ENCODE measurements at regions not wholly inside any gene's neighbourhood (a gene's known extent, or its start where the extent isn't known, plus 50 kb on each side); places are given as distances from the start of the nearest gene placed in this dataset.
"Not testable (repeated sequence)": the region's sequence is repeated elsewhere in the genome, so short reads cannot be mapped to it uniquely, and the experiment has no call there.

DNA sequence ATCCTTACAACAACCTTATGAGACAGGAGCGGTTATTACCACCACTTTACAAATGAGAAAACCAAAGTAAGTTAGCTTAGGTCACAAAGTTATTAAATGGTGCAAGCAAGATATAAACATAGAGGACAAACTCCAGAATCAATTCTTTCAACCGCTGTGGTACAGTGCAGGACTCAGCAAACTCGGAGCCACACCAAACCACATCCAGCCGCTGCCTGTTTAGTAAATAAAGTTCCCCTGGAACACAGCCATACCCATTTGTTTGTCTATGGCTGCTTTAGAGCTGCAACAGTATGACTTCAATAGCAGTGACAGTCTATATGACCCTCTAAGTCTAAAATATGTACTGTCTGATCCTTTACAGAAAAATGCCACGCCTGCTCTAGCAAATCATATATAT is 1567.2 kb upstream of the WWC1 start:
- DNase-seq, result no peak
- H3K36me3 ChIP-seq, result no peaks in the 10 kb centered on the region
- H3K27ac ChIP-seq, result no peak overlapping the region
- H3K27me3 ChIP-seq, result no peaks in the 10 kb centered on the region
- no peak overlapping the region for H3K4me3 ChIP-seq
- no peaks in the 10 kb centered on the region for H3K9me3 ChIP-seq (replicated peaks)
- no peaks in the 10 kb centered on the region for H3K4me1 ChIP-seq

GRCh38 chr5:166725593-166725992 is 1565.9 kb upstream of the WWC1 start:
- Histone ChIP-seq H3K4me3 (no peak overlapping the region), H3K9me3 (replicated peaks) (no peaks in the 10 kb centered on the region), H3K4me1 (no peaks in the 10 kb centered on the region), H3K36me3 (no peaks in the 10 kb centered on the region), H3K27ac (no peak overlapping the region), H3K27me3 (no peaks in the 10 kb centered on the region)
- no peak for DNase-seq

DNA sequence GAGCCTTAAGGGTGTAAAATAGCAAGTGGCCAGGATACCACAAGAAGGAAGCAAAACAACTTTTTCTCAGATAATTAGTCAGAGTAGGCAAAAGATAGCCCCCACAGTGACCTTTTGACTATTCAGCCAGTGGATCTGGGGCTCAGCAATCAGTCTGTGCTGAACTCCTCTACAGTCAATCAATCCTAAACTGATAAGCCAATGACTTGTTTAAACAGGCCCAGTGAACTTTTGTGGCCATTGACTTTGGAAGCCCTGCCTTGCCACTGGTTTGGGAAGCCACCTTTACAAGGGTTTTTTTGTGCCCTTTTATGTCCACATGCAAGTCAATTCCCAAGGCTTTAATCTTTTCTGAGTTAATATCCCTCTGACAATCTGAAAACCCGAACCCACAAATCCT is 1565.0 kb upstream of the WWC1 start:
- no peaks in the 10 kb centered on the region for H3K27me3 ChIP-seq
- H3K9me3 ChIP-seq (replicated peaks), result no peaks in the 10 kb centered on the region
- DNase-seq, result no peak

DNA sequence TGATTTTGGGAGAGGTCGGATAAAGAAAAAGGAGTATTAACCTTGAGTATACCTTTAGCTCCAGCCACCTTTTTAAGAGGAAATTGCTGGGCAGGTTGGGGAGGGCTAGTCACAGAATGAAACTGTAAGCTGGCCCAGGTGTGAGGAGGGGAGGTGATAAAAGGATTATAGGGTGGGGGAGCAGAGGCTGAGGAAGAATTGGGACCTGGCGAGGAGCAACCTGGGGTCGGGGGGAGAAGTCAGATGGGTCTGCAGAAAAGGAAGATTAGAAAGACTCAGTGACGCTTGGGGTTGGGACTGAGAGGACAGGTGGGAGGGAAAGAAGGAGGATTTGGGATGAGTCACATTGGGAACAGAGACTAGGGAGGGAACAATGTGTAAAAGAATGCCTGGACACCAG is 1548.5 kb upstream of the WWC1 start:
- not testable (repeated sequence) for H3K9me3 ChIP-seq (replicated peaks); DNase-seq; H3K27ac ChIP-seq; H3K36me3 ChIP-seq; H3K27me3 ChIP-seq; H3K4me1 ChIP-seq; H3K4me3 ChIP-seq

More for the DNA sequence above, 1565.0 kb upstream of the WWC1 start:
- no peaks in the 10 kb centered on the region for H3K36me3 ChIP-seq
- H3K27ac ChIP-seq, result no peak overlapping the region
- no peaks in the 10 kb centered on the region for H3K4me1 ChIP-seq
- no peak overlapping the region for H3K4me3 ChIP-seq

DNA sequence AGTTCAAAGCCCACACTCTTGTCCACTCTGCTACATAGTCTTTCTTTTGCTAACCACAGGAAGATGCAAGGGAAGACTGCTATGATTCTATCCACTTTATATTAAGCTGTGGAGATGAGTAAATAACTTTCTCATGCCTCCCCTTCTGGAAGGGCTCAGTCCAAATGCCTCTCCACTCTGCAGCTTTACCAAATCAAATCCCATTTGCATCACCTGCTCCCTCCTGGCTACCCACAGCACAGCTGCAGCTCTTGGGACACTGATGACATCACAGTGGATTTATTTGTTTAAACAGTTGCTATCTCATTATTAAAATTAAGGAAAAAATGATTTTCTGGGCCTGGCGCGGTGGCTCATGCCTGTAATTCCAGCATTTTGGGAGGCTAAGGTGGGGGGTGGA is 1544.9 kb upstream of the WWC1 start:
- Histone ChIP-seq H3K4me1 (no peaks in the 10 kb centered on the region), H3K27ac (no peak overlapping the region), H3K27me3 (no peaks in the 10 kb centered on the region), H3K4me3 (no peak overlapping the region), H3K36me3 (no peaks in the 10 kb centered on the region), H3K9me3 (replicated peaks) (no peaks in the 10 kb centered on the region)
- DNase-seq, result peak; percentile 56 to 64

GRCh38 chr5:166750376-166750775 is 1541.1 kb upstream of the WWC1 start:
- DNase-seq, result no peak
- Histone ChIP-seq H3K9me3 (replicated peaks) (no peaks in the 10 kb centered on the region), H3K27ac (no peak overlapping the region), H3K4me3 (no peak overlapping the region), H3K27me3 (no peaks in the 10 kb centered on the region), H3K36me3 (no peaks in the 10 kb centered on the region), H3K4me1 (no peaks in the 10 kb centered on the region)

GRCh38 chr5:166758151-166758550 is 1533.3 kb upstream of the WWC1 start:
- no peak for DNase-seq
- H3K27ac ChIP-seq, result no peak overlapping the region

GRCh38 chr5:166767858-166768257 is 1523.6 kb upstream of the WWC1 start:
- no peak overlapping the region for H3K4me3 ChIP-seq
- no peaks in the 10 kb centered on the region for H3K27me3 ChIP-seq
- no peaks in the 10 kb centered on the region for H3K9me3 ChIP-seq (replicated peaks)
- H3K4me1 ChIP-seq, result no peaks in the 10 kb centered on the region
- peak in 1 of 2 experiments; percentile 6 for DNase-seq
- no peaks in the 10 kb centered on the region for H3K36me3 ChIP-seq
- H3K27ac ChIP-seq, result no peak overlapping the region

More at GRCh38 chr5:166758151-166758550, 1533.3 kb upstream of the WWC1 start:
- H3K27me3 ChIP-seq, result no peaks in the 10 kb centered on the region
- H3K36me3 ChIP-seq, result no peaks in the 10 kb centered on the region
- H3K4me3 ChIP-seq, result no peak overlapping the region
- H3K4me1 ChIP-seq, result no peaks in the 10 kb centered on the region
- no peaks in the 10 kb centered on the region for H3K9me3 ChIP-seq (replicated peaks)

DNA sequence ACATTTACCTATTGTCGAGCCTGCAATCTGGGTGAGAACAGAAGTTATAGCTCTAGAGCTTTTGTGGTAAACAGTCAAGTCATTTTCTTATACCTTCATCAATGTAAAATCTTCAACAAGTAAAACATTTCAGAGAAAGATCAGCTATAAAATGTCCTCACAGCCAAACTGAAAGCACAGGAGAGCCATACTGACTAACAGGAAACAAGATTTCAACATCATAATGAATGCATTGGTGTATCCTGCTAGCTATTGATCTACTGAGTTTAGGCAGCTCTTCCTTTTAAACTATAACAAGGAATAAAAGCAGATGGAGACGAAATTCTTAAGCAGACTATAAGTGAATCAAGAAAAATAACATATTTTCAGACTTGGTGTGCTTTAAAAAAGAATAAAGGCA is 1522.9 kb upstream of the WWC1 start:
- H3K4me3 ChIP-seq, result no peak overlapping the region
- DNase-seq, result no peak

DNA sequence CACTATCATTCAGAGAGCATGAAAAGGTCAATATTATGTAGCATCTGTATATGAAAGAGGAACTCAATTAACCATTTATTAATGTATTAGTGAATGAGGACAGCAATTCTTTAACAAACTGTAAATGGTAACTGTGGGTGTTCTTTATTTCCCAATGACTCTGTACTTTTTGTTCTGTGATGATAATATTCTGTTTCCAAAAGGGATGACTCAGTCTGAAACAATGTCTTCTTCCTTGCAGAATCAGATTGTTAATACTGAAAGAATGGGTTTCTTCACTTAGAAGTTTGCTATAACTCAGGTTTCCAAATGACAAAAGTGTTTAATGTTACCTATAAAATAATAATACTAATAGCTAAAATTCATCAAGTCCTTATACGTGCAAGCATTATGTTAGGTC is 1518.7 kb upstream of the WWC1 start:
- Histone ChIP-seq H3K4me1 (no peaks in the 10 kb centered on the region), H3K4me3 (no peak overlapping the region), H3K27me3 (no peaks in the 10 kb centered on the region), H3K27ac (no peak overlapping the region), H3K9me3 (replicated peaks) (no peaks in the 10 kb centered on the region), H3K36me3 (no peaks in the 10 kb centered on the region)
- DNase-seq, result no peak

More for the DNA sequence above, 1522.9 kb upstream of the WWC1 start:
- H3K9me3 ChIP-seq (replicated peaks), result no peaks in the 10 kb centered on the region
- no peaks in the 10 kb centered on the region for H3K27me3 ChIP-seq
- no peaks in the 10 kb centered on the region for H3K36me3 ChIP-seq
- no peak overlapping the region for H3K27ac ChIP-seq
- H3K4me1 ChIP-seq, result no peaks in the 10 kb centered on the region

DNA sequence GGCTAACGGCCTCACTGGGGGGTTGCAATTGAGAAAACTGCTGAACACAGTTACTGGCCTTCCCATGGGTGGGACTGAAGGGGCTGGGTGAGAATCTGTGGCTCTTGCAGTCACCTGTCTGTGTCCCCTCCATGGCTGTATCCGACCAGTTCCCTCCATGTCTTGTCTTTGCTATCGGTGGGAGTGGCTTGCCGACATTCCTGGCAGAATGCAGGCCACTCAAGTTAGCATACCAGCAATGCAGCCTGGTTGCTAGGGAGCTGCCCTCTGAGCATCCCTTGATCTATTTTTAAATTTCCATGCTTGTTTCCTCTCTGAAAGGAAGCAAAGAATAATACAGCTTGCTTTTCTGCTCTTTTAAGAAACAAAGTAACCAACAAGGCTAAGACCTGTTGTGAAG is 1509.7 kb upstream of the WWC1 start:
- Histone ChIP-seq H3K4me3 (no peak overlapping the region), H3K4me1 (no peaks in the 10 kb centered on the region), H3K9me3 (replicated peaks) (no peaks in the 10 kb centered on the region), H3K27me3 (no peaks in the 10 kb centered on the region), H3K27ac (no peak overlapping the region), H3K36me3 (no peaks in the 10 kb centered on the region)
- DNase-seq, result no peak

DNA sequence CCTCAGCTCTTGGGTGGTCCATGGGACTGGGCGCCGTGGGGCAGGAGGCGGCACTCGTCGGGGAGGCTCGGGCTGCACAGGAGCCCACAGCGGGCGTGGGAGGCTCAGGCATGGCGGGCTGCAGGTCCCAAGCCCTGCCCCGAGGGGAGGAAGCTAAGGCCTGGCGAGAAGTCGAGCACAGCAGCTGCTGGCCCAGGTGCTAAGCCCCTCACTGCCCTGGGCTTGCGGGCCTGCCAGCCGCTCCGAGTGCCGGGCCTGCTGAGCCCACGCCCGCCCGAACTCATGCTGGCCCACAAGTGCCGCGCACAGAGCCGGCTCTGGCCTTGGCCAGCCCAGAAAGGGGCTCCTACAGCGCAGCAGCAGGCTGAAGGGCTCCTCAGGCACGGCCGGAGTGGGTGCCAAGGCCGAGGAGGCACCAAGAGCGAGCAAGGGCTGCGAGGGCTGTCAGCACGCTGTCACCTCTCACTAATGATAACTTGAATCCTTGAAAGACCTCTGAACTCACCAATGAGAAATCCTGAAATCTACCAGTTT is 1506.8 kb upstream of the WWC1 start:
- DNase-seq, result no peak
- Histone ChIP-seq H3K9me3 (replicated peaks) (no peaks in the 10 kb centered on the region), H3K27ac (no peak overlapping the region), H3K36me3 (no peaks in the 10 kb centered on the region), H3K4me1 (no peaks in the 10 kb centered on the region), H3K4me3 (no peak overlapping the region), H3K27me3 (no peaks in the 10 kb centered on the region)

- no peak overlapping the region for H3K4me3 ChIP-seq
- H3K27me3 ChIP-seq, result no peaks in the 10 kb centered on the region
- H3K9me3 ChIP-seq (replicated peaks), result no peaks in the 10 kb centered on the region
- H3K27ac ChIP-seq, result no peak overlapping the region
- no peak for DNase-seq
- H3K4me1 ChIP-seq, result no peaks in the 10 kb centered on the region
- no peaks in the 10 kb centered on the region for H3K36me3 ChIP-seq
These were observed 1505.3 kb upstream of the WWC1 start for GRCh38 chr5:166786178-166786577.

DNA sequence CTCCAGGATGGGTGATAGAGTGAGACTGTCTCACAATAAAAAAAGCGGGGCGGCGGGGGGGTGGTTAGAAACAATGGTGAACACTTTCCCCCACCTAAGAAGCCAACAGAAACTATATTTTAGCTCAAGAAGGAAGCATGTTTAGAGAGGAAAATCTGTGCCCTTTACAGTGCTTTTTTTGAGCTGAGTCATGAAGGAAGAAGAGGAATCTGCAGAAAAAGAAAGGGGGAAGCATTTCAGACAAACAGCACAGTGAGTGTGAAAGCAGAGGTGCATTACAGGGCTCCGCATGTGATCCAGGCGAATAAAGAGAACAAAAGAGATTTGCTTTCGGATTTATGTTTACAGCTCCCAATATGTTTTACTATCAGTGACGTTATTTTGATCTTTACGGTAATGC is 1504.6 kb upstream of the WWC1 start:
- DNase-seq, result no peak
- no peaks in the 10 kb centered on the region for H3K27me3 ChIP-seq
- no peak overlapping the region for H3K4me3 ChIP-seq
- H3K4me1 ChIP-seq, result no peaks in the 10 kb centered on the region
- no peak overlapping the region for H3K27ac ChIP-seq
- H3K36me3 ChIP-seq, result no peaks in the 10 kb centered on the region
- H3K9me3 ChIP-seq (replicated peaks), result no peaks in the 10 kb centered on the region

DNA sequence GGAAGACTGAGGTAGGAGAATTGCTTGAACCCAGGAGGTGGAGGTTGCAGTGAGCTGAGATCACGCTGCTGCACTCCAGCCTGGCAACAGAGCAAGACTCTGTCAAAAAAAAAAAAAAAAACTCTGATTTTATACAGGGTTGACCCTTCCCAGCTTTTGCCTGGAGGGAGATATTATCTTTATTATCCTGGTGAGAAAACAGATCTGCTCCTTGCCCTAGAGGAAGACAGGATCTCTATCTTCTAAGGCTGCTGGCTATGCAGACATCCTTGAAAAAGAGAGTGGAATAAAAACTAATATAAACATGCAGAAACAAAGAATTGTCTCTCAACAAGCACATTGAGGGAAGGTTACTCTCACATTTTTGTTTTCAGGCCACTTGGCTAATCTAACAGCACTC is 1503.4 kb upstream of the WWC1 start:
- Histone ChIP-seq H3K9me3 (replicated peaks) (no peaks in the 10 kb centered on the region), H3K27ac (no peak overlapping the region), H3K4me1 (no peaks in the 10 kb centered on the region), H3K27me3 (no peaks in the 10 kb centered on the region), H3K4me3 (no peak overlapping the region), H3K36me3 (no peaks in the 10 kb centered on the region)
- no peak for DNase-seq

DNA sequence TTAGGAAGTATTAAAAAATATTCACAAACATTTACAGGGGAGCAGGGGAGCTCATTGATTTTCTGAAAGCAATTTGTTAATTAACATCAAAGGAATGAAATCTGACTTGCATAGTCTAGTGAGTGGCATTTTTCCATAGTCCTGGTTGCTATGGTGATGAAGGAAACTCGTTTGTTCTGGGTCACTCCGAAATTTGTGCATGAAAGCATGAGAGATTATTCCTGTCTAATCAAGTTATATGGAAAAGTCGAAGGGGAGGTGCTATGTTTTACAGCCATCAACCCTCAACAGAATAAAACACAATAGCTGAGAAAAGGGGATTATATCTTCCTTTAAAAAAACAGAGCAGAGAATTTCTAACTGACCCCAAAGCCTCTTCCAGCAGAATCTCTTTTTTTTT is 1495.7 kb upstream of the WWC1 start:
- Histone ChIP-seq H3K36me3 (no peaks in the 10 kb centered on the region), H3K4me1 (no peaks in the 10 kb centered on the region), H3K9me3 (replicated peaks) (no peaks in the 10 kb centered on the region), H3K27ac (no peak overlapping the region), H3K4me3 (no peak overlapping the region), H3K27me3 (peaks cover 14% of the 10 kb centered on the region)
- no peak for DNase-seq
